HEK293T (cell line): ENCODE measurements at regions not wholly inside any gene's neighbourhood (a gene's known extent, or its start where the extent isn't known, plus 50 kb on each side); places are given as distances from the start of the nearest gene placed in this dataset.
"Not testable (repeated sequence)": the region's sequence is repeated elsewhere in the genome, so short reads cannot be mapped to it uniquely, and the experiment has no call there.

ENCODE experiments used
- BHLHE40 ChIP-seq: fragments of 450-650 bp; IDR thresholded peaks from 2 replicates; pipeline ENCODE4 v1.6.1; 2016; ENCODE audit warnings: mild to moderate bottlenecking, moderate library complexity, borderline replicate concordance
- FOXA1 ChIP-seq: fragments of 450-650 bp; IDR thresholded peaks from 2 replicates; pipeline ENCODE4 v1.6.1; 2016; ENCODE audit warnings: mild to moderate bottlenecking
- FOXM1 ChIP-seq: fragments of 450-650 bp; IDR thresholded peaks from 2 replicates; pipeline ENCODE4 v1.6.1; 2017; ENCODE audit warnings: mild to moderate bottlenecking, borderline replicate concordance
- NFRKB ChIP-seq: fragments of 450-650 bp; IDR thresholded peaks from 2 replicates; pipeline ENCODE4 v1.6.1; 2016; ENCODE audit warnings: mild to moderate bottlenecking, moderate library complexity
- SUZ12 ChIP-seq: fragments of 450-650 bp; IDR thresholded peaks from 2 replicates; pipeline ENCODE4 v1.6.1; 2016; ENCODE audit warnings: mild to moderate bottlenecking
- TARDBP ChIP-seq: fragments of 450-650 bp; IDR thresholded peaks from 2 replicates; pipeline ENCODE4 v1.6.1; 2016

GRCh38 chr6:101098605-101099004 lies 217.5 kb upstream of the ASCC3 start:
- not testable (repeated sequence) for TF ChIP-seq BHLHE40, TARDBP, FOXM1, SUZ12, NFRKB, FOXA1
